ENCODE measurements at regions not wholly inside any gene's neighbourhood (a gene's known extent, or its start where the extent isn't known, plus 50 kb on each side); places are given as distances from the start of the nearest gene placed in this dataset.

DNA sequence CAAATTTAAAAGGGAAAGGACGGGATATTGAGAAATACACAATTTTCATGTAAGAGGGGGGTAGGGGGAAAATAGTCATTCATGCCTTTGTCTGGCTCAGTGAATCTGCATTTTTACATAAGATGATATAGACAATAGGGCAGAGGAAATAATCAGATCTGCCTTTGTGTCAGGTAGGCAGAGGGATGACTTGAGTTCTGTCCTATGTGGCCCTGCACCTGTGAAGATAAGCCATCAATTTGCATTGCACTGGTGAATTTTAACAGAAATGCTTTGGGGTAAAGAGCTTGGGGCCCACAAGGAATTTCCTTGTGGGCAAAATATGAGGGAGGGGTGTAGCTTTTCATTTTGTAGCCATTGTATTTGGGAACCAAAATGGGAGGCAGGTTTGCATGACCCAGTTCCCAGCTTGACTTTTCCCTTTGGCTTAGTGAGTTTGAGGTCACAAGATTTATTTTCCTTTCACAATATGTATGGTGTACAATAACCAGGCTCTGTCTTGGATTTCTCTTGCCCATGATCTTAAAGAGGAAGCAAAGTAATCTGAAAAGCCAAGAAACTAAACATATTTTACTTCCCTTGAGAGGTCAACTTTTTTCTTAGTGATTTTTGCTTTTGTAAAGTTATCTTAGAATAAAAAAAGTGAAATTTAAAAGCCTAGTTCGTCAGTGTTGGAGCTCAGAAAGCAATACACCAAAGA is 77.7 kb upstream of the SORL1 start:
- TF ChIP-seq FOXM1 (IDR thresholded peaks at IDR 0.05; ENCODE audit: borderline replicate concordance, low read depth) (no peak), RAD21 (IDR thresholded peaks at IDR 0.05; ENCODE audit: low read depth) (no peak), CREB1 (IDR thresholded peaks at IDR 0.05; ENCODE audit: low read depth) (no peak), TEAD4 (IDR thresholded peaks at IDR 0.05) (no peak), ZBTB7A (IDR thresholded peaks at IDR 0.05; ENCODE audit: low read depth) (no peak), NFIC (IDR thresholded peaks at IDR 0.05) (no peak), EGR1 (IDR thresholded peaks at IDR 0.05) (no peak), YY1 (IDR thresholded peaks at IDR 0.05; ENCODE audit: low read depth) (no peak), TAF1 (IDR thresholded peaks at IDR 0.05; ENCODE audit: low read depth) (no peak), CEBPB (IDR thresholded peaks at IDR 0.05) (no peak), EP300 (IDR thresholded peaks at IDR 0.05; ENCODE audit: borderline replicate concordance) (no peak), TCF12 (IDR thresholded peaks at IDR 0.05; ENCODE audit: low read depth) (no peak)
- TF ChIP-seq, protein P1, sequence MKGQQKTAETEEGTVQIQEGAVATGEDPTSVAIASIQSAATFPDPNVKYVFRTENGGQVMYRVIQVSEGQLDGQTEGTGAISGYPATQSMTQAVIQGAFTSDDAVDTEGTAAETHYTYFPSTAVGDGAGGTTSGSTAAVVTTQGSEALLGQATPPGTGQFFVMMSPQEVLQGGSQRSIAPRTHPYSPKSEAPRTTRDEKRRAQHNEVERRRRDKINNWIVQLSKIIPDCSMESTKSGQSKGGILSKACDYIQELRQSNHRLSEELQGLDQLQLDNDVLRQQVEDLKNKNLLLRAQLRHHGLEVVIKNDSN (IDR thresholded peaks at IDR 0.05): no peak
- TF ChIP-seq, protein P2, sequence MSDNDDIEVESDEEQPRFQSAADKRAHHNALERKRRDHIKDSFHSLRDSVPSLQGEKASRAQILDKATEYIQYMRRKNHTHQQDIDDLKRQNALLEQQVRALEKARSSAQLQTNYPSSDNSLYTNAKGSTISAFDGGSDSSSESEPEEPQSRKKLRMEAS (IDR thresholded peaks at IDR 0.05): no peak
- TF ChIP-seq, protein P3, sequence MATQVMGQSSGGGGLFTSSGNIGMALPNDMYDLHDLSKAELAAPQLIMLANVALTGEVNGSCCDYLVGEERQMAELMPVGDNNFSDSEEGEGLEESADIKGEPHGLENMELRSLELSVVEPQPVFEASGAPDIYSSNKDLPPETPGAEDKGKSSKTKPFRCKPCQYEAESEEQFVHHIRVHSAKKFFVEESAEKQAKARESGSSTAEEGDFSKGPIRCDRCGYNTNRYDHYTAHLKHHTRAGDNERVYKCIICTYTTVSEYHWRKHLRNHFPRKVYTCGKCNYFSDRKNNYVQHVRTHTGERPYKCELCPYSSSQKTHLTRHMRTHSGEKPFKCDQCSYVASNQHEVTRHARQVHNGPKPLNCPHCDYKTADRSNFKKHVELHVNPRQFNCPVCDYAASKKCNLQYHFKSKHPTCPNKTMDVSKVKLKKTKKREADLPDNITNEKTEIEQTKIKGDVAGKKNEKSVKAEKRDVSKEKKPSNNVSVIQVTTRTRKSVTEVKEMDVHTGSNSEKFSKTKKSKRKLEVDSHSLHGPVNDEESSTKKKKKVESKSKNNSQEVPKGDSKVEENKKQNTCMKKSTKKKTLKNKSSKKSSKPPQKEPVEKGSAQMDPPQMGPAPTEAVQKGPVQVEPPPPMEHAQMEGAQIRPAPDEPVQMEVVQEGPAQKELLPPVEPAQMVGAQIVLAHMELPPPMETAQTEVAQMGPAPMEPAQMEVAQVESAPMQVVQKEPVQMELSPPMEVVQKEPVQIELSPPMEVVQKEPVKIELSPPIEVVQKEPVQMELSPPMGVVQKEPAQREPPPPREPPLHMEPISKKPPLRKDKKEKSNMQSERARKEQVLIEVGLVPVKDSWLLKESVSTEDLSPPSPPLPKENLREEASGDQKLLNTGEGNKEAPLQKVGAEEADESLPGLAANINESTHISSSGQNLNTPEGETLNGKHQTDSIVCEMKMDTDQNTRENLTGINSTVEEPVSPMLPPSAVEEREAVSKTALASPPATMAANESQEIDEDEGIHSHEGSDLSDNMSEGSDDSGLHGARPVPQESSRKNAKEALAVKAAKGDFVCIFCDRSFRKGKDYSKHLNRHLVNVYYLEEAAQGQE (IDR thresholded peaks at IDR 0.05; ENCODE audit: low read depth): no peak

DNA sequence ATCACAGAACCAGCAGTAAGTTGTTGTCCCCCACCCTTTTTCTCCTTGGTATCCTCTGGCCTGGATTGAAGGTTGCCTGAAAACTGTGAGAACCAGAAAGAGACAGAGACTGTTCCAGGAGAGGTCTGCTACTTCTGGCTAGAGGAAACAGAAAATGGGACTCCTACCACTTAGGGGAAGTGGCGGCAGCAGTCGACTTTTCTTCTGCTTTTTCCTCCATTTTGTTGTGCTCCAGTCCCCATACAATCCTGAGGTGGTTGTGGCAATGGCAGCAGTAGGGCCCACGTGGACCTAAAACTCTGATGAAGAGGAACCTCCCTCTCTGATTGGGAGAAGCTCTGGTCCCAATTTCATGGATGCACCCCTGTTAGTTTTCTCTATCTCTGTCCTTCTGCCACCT is 76.0 kb upstream of the SORL1 start:
- no peak for TF ChIP-seq NFIC (IDR thresholded peaks at IDR 0.05)
- TF ChIP-seq EP300 (IDR thresholded peaks at IDR 0.05; ENCODE audit: borderline replicate concordance): no peak
- no peak for TF ChIP-seq TEAD4 (IDR thresholded peaks at IDR 0.05)
- TF ChIP-seq YY1 (IDR thresholded peaks at IDR 0.05; ENCODE audit: low read depth): no peak
- TF ChIP-seq, protein P2 (IDR thresholded peaks at IDR 0.05): no peak

DNA sequence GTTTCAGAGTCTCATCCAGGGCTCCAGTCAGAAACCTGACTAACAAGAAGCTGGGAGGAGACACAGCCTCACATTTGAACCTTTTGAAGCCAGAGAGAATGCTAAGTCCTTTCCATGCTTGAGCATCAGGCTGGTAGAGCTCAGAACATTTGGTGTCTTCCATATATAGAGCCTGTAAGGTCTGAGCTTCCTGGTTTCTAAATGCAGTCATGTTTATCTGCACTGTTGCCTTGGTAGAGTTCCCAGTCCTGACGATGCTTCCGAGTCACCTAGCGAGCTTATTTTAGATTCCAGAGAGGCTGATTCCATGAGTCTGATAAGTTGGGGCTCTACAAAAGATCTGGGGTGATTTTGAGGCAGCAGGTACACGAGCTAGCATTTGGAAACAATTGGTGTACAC is 68.4 kb upstream of the SORL1 start:
- TF ChIP-seq RAD21 (IDR thresholded peaks at IDR 0.05; ENCODE audit: low read depth): no peak
- TF ChIP-seq, protein P3 (IDR thresholded peaks at IDR 0.05; ENCODE audit: low read depth): no peak
- no peak for TF ChIP-seq ZBTB7A (IDR thresholded peaks at IDR 0.05; ENCODE audit: low read depth)
- no peak for TF ChIP-seq YY1 (IDR thresholded peaks at IDR 0.05; ENCODE audit: low read depth)
- no peak for TF ChIP-seq TAF1 (IDR thresholded peaks at IDR 0.05; ENCODE audit: low read depth)
- TF ChIP-seq NFIC (IDR thresholded peaks at IDR 0.05): no peak
- TF ChIP-seq CREB1 (IDR thresholded peaks at IDR 0.05; ENCODE audit: low read depth): no peak
- no peak for TF ChIP-seq CEBPB (IDR thresholded peaks at IDR 0.05)
- TF ChIP-seq, protein P2 (IDR thresholded peaks at IDR 0.05): no peak
- TF ChIP-seq TEAD4 (IDR thresholded peaks at IDR 0.05): no peak
- TF ChIP-seq TCF12 (IDR thresholded peaks at IDR 0.05; ENCODE audit: low read depth): no peak
- TF ChIP-seq EP300 (IDR thresholded peaks at IDR 0.05; ENCODE audit: borderline replicate concordance): no peak
- no peak for TF ChIP-seq FOXM1 (IDR thresholded peaks at IDR 0.05; ENCODE audit: borderline replicate concordance, low read depth)
- TF ChIP-seq, protein P1 (IDR thresholded peaks at IDR 0.05): no peak
- TF ChIP-seq EGR1 (IDR thresholded peaks at IDR 0.05): no peak

DNA sequence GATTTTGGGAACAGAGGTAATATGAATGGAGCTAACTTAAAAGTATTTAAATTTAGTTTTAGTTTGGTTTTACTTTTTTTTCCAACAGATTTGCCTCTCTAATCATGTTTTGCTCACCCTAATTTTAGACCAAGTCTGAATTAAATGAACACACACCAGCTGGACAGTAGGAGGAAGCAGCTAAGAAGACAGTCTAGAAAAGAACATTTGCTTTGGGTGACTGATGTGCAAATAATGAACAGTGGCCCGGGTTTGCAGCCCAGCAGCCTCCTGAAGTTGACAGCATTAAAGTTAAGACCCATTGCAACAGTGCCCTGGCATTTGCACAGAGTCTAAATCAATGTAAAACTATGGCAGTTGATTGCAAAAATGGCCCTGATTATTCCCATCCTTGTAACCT is 66.4 kb upstream of the SORL1 start:
- TF ChIP-seq ZBTB7A (IDR thresholded peaks at IDR 0.05; ENCODE audit: low read depth) (no peak), RAD21 (IDR thresholded peaks at IDR 0.05; ENCODE audit: low read depth) (no peak), TCF12 (IDR thresholded peaks at IDR 0.05; ENCODE audit: low read depth) (no peak)

Data from Ishikawa (cell line).